ENCODE measurements at regions not wholly inside any gene's neighbourhood (a gene's known extent, or its start where the extent isn't known, plus 50 kb on each side); places are given as distances from the start of the nearest gene placed in this dataset.

DNA sequence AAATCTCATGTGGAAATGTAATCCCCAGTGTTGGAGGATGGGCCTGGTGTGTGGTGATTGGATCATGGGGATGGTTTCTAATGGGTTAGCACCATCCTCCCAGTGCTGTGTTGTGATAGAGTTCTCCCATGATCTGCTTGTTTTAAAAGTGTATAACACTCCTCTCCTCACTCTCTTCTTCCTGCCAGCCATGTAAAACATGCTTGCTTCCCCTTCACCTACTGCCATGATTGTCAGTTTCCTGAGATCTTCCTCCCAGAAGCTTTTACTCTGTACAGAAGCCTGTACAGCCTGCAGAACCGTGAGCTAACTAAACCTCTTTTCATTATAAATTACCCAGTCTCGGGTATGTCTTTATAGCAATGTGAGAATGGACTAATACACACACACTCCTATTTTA lies 499.1 kb downstream of the RASEF start:
- no peak for FAIRE-seq
- no peak for DNase-seq (ENCODE audit: insufficient read length, low spot score)
- TF ChIP-seq POLR2A (IDR thresholded peaks at IDR 0.05; ENCODE audit: low read depth, low read length) (no peak), POU2F2 (IDR thresholded peaks at IDR 0.05; ENCODE audit: low read depth, low read length) (no peak)

DNA sequence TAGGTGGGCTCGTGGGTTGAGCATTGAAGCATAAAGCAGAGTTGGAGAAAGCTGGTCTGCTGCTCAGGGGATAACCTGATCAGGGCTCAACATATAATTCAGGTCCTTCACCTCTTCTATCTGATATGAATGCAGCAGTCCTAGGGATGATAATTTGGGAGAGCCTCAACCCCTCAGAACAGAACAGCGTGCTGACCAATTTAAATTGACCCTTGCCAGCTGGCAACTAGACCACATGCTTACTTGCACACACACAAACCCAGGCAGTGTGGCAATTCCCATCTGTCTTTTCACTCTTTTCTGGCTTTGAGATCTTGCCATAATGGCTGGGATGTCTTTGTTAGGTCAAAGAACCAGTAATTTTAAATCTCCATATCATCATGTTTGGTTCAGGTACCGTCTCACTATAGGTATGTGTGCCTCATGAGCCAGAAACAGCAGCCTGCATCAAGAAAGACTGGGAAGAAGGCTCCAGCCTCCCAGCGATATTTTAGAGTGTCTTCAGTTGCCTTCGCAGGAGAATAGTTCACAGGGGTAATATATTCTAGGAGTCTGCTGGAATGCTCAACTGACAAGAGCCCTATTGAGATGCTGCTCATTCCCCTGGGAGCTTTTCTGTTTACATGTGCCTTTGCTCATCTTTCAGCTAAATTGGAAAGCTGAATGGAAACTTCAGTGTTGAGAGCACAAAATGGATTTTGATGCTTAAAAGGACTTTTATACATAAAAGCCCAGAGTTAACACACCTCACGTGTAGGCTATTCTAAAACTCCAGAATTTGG lies 497.6 kb downstream of the RASEF start:
- FAIRE-seq (no peak), DNase-seq (ENCODE audit: insufficient read length, low spot score) (no peak)

DNA sequence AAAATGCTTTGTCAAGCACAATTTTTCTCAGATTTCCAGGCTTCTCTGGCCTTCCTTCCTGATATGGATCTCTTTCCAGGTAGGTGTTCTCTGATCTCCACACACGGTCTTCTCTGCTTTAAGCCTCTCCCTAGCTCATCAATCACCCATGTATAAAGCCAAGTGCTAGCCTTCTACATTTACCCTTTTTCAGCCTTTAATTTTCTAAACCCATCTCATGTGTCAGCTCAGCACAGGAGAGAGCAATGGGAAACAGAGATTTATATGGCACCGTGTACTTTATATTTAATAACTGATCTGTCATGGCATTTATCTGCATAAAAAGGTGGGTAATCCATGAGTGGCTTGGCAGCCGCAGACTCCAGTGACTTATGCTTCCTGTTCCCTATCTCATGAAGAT lies 495.0 kb downstream of the RASEF start:
- no peak for DNase-seq (ENCODE audit: insufficient read length, low spot score)
- TF ChIP-seq TAF1 (IDR thresholded peaks at IDR 0.05; ENCODE audit: low read depth, low read length) (no peak), SPI1 (IDR thresholded peaks at IDR 0.05; ENCODE audit: low read depth, low read length) (no peak), POU2F2 (IDR thresholded peaks at IDR 0.05; ENCODE audit: low read depth, low read length) (no peak), POLR2A (IDR thresholded peaks at IDR 0.05; ENCODE audit: low read depth, low read length) (no peak), POLR2AphosphoS5 (IDR thresholded peaks at IDR 0.05; ENCODE audit: low read depth, low read length) (no peak), PAX5 (IDR thresholded peaks at IDR 0.05; ENCODE audit: insufficient read depth, low read length, severe bottlenecking) (no peak)
- no peak for FAIRE-seq

More for the DNA sequence above, 497.6 kb downstream of the RASEF start:
- TF ChIP-seq TAF1 (IDR thresholded peaks at IDR 0.05; ENCODE audit: low read depth, low read length) (no peak), POLR2AphosphoS5 (IDR thresholded peaks at IDR 0.05; ENCODE audit: low read depth, low read length) (no peak), POLR2A (IDR thresholded peaks at IDR 0.05; ENCODE audit: low read depth, low read length) (no peak), SPI1 (IDR thresholded peaks at IDR 0.05; ENCODE audit: low read depth, low read length) (no peak), PAX5 (IDR thresholded peaks at IDR 0.05; ENCODE audit: insufficient read depth, low read length, severe bottlenecking) (no peak), POU2F2 (IDR thresholded peaks at IDR 0.05; ENCODE audit: low read depth, low read length) (no peak)

DNA sequence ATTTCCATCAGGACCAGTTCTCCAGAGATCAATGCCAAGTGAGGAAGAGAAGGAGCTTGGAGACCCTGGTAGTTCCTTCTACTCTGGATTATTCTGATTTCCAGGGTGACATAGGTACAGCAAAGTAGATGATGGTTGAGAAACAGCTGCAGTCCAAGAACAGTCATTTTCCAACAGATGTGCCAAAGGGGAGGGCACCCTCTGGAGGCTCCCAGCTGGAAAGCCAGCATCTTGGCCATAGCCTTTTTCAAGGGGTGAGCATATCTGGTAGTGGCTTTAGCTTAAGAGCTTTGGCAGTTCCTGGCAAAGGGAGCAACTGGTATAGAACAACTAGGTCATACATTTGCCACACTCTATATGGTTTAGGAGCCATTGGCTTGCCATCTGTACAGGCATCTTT lies 492.7 kb downstream of the RASEF start:
- FAIRE-seq, result no peak
- DNase-seq (ENCODE audit: insufficient read length, low spot score), result no peak
- no peak for TF ChIP-seq TAF1 (IDR thresholded peaks at IDR 0.05; ENCODE audit: low read depth, low read length)
- TF ChIP-seq POLR2A (IDR thresholded peaks at IDR 0.05; ENCODE audit: low read depth, low read length), result no peak
- TF ChIP-seq SPI1 (IDR thresholded peaks at IDR 0.05; ENCODE audit: low read depth, low read length), result no peak
- no peak for TF ChIP-seq PAX5 (IDR thresholded peaks at IDR 0.05; ENCODE audit: insufficient read depth, low read length, severe bottlenecking)
- TF ChIP-seq POLR2AphosphoS5 (IDR thresholded peaks at IDR 0.05; ENCODE audit: low read depth, low read length), result no peak
- no peak for TF ChIP-seq POU2F2 (IDR thresholded peaks at IDR 0.05; ENCODE audit: low read depth, low read length)

DNA sequence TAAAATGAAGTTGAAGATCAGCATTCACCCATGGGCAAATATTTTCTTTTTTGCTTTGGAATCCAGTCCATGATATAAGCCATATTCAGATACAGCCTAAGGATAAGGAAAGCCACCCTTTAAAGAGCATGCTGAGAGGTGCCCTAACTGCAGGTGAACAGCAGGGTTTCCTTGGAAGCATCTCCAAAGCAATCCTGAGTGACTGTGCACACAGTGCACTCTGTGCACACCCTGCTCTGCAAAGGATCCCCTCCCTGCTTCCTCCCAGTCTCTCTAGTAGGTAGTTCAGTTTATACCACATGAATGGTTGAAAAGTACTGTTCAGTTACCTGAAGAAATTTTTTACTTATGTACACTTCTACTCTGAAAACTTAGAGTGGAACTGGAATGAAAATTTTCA lies 491.4 kb downstream of the RASEF start:
- no peak for TF ChIP-seq POLR2A (IDR thresholded peaks at IDR 0.05; ENCODE audit: low read depth, low read length)
- no peak for TF ChIP-seq POLR2AphosphoS5 (IDR thresholded peaks at IDR 0.05; ENCODE audit: low read depth, low read length)
- no peak for TF ChIP-seq PAX5 (IDR thresholded peaks at IDR 0.05; ENCODE audit: insufficient read depth, low read length, severe bottlenecking)
- no peak for TF ChIP-seq POU2F2 (IDR thresholded peaks at IDR 0.05; ENCODE audit: low read depth, low read length)
- no peak for TF ChIP-seq TAF1 (IDR thresholded peaks at IDR 0.05; ENCODE audit: low read depth, low read length)
- TF ChIP-seq SPI1 (IDR thresholded peaks at IDR 0.05; ENCODE audit: low read depth, low read length), result no peak
- FAIRE-seq (no peak), DNase-seq (ENCODE audit: insufficient read length, low spot score) (no peak)

DNA sequence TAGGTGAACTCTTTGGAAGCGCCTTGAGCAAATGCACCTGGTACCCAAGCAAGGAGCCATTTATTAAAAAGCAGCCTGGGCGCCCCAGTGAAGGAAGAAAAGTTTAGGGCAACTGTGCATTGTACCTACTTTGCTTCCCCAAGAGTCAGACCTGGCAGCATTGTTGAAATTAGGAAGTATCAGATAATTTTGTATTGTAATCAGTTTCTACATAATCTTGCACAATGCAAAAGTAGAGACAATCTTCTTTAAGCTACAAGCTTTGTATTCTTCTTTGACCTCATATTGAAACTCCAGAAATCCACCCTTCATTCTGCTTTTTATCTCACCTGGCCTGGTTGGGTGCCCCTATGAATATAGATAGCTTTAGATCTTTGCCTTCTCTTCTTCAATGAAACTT lies 490.8 kb downstream of the RASEF start:
- no peak for FAIRE-seq
- TF ChIP-seq SPI1 (IDR thresholded peaks at IDR 0.05; ENCODE audit: low read depth, low read length) (no peak), POLR2AphosphoS5 (IDR thresholded peaks at IDR 0.05; ENCODE audit: low read depth, low read length) (no peak), PAX5 (IDR thresholded peaks at IDR 0.05; ENCODE audit: insufficient read depth, low read length, severe bottlenecking) (no peak), POU2F2 (IDR thresholded peaks at IDR 0.05; ENCODE audit: low read depth, low read length) (no peak), POLR2A (IDR thresholded peaks at IDR 0.05; ENCODE audit: low read depth, low read length) (no peak)
- DNase-seq (ENCODE audit: insufficient read length, low spot score), result no peak

DNA sequence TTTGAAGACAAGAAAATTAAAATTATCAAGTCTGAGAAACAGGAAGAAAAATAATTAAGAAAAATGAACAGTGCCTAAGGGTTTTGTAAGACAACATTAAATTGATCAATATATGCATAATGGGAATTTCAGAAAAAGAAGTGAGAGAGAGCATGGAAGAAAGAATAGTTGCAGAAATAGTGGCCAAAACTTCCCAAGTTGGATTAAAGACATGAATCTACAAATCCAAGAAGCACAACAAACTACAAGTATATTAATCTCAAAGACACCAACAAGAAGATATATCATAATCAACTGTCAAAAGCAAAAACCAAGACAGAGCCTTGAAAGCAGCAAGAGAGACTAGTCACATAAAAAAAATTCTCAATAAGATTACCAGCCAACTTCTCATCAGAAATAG lies 488.0 kb downstream of the RASEF start:
- no peak for FAIRE-seq
- DNase-seq (ENCODE audit: insufficient read length, low spot score), result no peak
- TF ChIP-seq POLR2A (IDR thresholded peaks at IDR 0.05; ENCODE audit: low read depth, low read length) (no peak), PAX5 (IDR thresholded peaks at IDR 0.05; ENCODE audit: insufficient read depth, low read length, severe bottlenecking) (no peak), SPI1 (IDR thresholded peaks at IDR 0.05; ENCODE audit: low read depth, low read length) (no peak), TAF1 (IDR thresholded peaks at IDR 0.05; ENCODE audit: low read depth, low read length) (no peak), POLR2AphosphoS5 (IDR thresholded peaks at IDR 0.05; ENCODE audit: low read depth, low read length) (no peak)

- TF ChIP-seq POU2F2 (IDR thresholded peaks at IDR 0.05; ENCODE audit: low read depth, low read length) (no peak), POLR2A (IDR thresholded peaks at IDR 0.05; ENCODE audit: low read depth, low read length) (no peak), SPI1 (IDR thresholded peaks at IDR 0.05; ENCODE audit: low read depth, low read length) (no peak), POLR2AphosphoS5 (IDR thresholded peaks at IDR 0.05; ENCODE audit: low read depth, low read length) (no peak), PAX5 (IDR thresholded peaks at IDR 0.05; ENCODE audit: insufficient read depth, low read length, severe bottlenecking) (no peak), TAF1 (IDR thresholded peaks at IDR 0.05; ENCODE audit: low read depth, low read length) (no peak)
- DNase-seq (ENCODE audit: insufficient read length, low spot score) (no peak), FAIRE-seq (no peak)
These were observed 482.0 kb downstream of the RASEF start for GRCh38 chr9:82580921-82581320.

DNA sequence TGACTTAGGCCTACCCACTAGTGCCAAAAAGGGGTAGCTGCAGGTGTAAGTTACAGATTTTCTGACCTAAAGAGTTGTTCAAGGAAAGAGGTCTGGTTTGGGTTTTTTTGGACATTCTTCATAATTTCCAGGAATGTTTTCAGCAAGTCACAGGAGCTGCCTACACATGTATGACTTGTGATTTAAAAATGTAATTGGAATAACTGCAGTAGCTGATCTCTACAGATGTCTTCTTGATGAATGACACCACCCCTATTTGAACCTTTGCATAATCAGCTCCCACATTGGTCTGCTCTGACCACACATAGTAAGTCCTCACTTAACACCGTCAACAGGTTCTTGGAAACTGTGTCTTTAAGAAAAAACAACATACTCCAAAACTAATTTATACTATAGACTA lies 481.4 kb downstream of the RASEF start:
- FAIRE-seq (no peak), DNase-seq (ENCODE audit: insufficient read length, low spot score) (no peak)
- TF ChIP-seq POLR2A (IDR thresholded peaks at IDR 0.05; ENCODE audit: low read depth, low read length) (no peak), TAF1 (IDR thresholded peaks at IDR 0.05; ENCODE audit: low read depth, low read length) (no peak), POU2F2 (IDR thresholded peaks at IDR 0.05; ENCODE audit: low read depth, low read length) (no peak), SPI1 (IDR thresholded peaks at IDR 0.05; ENCODE audit: low read depth, low read length) (no peak), POLR2AphosphoS5 (IDR thresholded peaks at IDR 0.05; ENCODE audit: low read depth, low read length) (no peak), PAX5 (IDR thresholded peaks at IDR 0.05; ENCODE audit: insufficient read depth, low read length, severe bottlenecking) (no peak)

GRCh38 chr9:82581935-82582334 lies 481.0 kb downstream of the RASEF start:
- TF ChIP-seq POU2F2 (IDR thresholded peaks at IDR 0.05; ENCODE audit: low read depth, low read length) (no peak), POLR2A (IDR thresholded peaks at IDR 0.05; ENCODE audit: low read depth, low read length) (no peak), TAF1 (IDR thresholded peaks at IDR 0.05; ENCODE audit: low read depth, low read length) (no peak), POLR2AphosphoS5 (IDR thresholded peaks at IDR 0.05; ENCODE audit: low read depth, low read length) (no peak), SPI1 (IDR thresholded peaks at IDR 0.05; ENCODE audit: low read depth, low read length) (no peak), PAX5 (IDR thresholded peaks at IDR 0.05; ENCODE audit: insufficient read depth, low read length, severe bottlenecking) (no peak)
- FAIRE-seq (no peak), DNase-seq (ENCODE audit: insufficient read length, low spot score) (no peak)

Data from GM12891 (cell line).